GM19025 (cell line): ENCODE measurements at regions not wholly inside any gene's neighbourhood (a gene's known extent, or its start where the extent isn't known, plus 50 kb on each side); places are given as distances from the start of the nearest gene placed in this dataset.
"Not testable (repeated sequence)": the region's sequence is repeated elsewhere in the genome, so short reads cannot be mapped to it uniquely, and the experiment has no call there.

Experiments used
- ATAC-seq: cut with Tn5 transposase; IDR thresholded peaks from one replicate; pipeline ENCODE4 v1.9.1; 2021; ENCODE audit warnings: mild to moderate bottlenecking, low read depth, moderate library complexity; ENCODE audit not compliant: unreplicated experiment

- ATAC-seq: no peak
Measured at GRCh38 chr14:66237741-66238140, 248.4 kb upstream of the CCDC196 start.

GRCh38 chr14:66238969-66239368, 247.2 kb upstream of the CCDC196 start:
- no peak for ATAC-seq

GRCh38 chr14:66239589-66239988, 246.6 kb upstream of the CCDC196 start:
- no peak for ATAC-seq

- no peak for ATAC-seq
Measured at GRCh38 chr14:66240105-66240504, 246.1 kb upstream of the CCDC196 start.

- ATAC-seq: no peak
Measured at GRCh38 chr14:66242001-66242400, 244.2 kb upstream of the CCDC196 start.

- ATAC-seq: no peak
Measured at GRCh38 chr14:66244834-66245233, 241.3 kb upstream of the CCDC196 start.

- ATAC-seq: no peak
Measured at GRCh38 chr14:66247662-66248193, 238.4 kb upstream of the CCDC196 start.

GRCh38 chr14:66248256-66248655, 237.9 kb upstream of the CCDC196 start:
- no peak for ATAC-seq

- ATAC-seq: no peak
Measured at GRCh38 chr14:66249544-66249943, 236.6 kb upstream of the CCDC196 start.

- ATAC-seq: no peak
Measured at GRCh38 chr14:66254038-66254437, 232.1 kb upstream of the CCDC196 start.

- ATAC-seq: no peak
Measured at GRCh38 chr14:66268802-66269334, 217.3 kb upstream of the CCDC196 start.

GRCh38 chr14:66272221-66272620, 213.9 kb upstream of the CCDC196 start:
- no peak for ATAC-seq

GRCh38 chr14:66273261-66273832, 212.8 kb upstream of the CCDC196 start:
- ATAC-seq: no peak

- ATAC-seq: not testable (repeated sequence)
Measured at GRCh38 chr14:66278418-66278817, 207.8 kb upstream of the CCDC196 start.

GRCh38 chr14:66281036-66281776, 205.0 kb upstream of the CCDC196 start:
- no peak for ATAC-seq

- no peak for ATAC-seq
Measured at GRCh38 chr14:66284346-66284745, 201.8 kb upstream of the CCDC196 start.

- no peak for ATAC-seq
Measured at GRCh38 chr14:66288511-66288910, 197.7 kb upstream of the CCDC196 start.

GRCh38 chr14:66291756-66292155, 194.4 kb upstream of the CCDC196 start:
- ATAC-seq: no peak

- ATAC-seq: no peak
Measured at GRCh38 chr14:66293533-66294105, 192.6 kb upstream of the CCDC196 start.

- no peak for ATAC-seq
Measured at GRCh38 chr14:66295386-66295785, 190.8 kb upstream of the CCDC196 start.

- no peak for ATAC-seq
Measured at GRCh38 chr14:66300886-66301285, 185.3 kb upstream of the CCDC196 start.
